Erythroblast (primary cell): ENCODE measurements at regions not wholly inside any gene's neighbourhood (a gene's known extent, or its start where the extent isn't known, plus 50 kb on each side); places are given as distances from the start of the nearest gene placed in this dataset.

Experiments used
- DNase-seq, 2 experiments: peaks; one replicate each; lab custom pipeline; 2025; lab: John Stamatoyannopoulos, UW
- GATA1 ChIP-seq: IDR thresholded peaks from 2 replicates; pipeline ENCODE4 v1.6.1; 2011; ENCODE audit warnings: low read depth, mild to moderate bottlenecking, control low read depth, low read length, moderate library complexity
- POLR2A ChIP-seq: IDR thresholded peaks from 2 replicates; pipeline ENCODE4 v1.6.1; 2011; ENCODE audit warnings: mild to moderate bottlenecking, low read length

GRCh38 chr16:86101137-86101896, 202.4 kb downstream of the IRF8 start:
- no peak for TF ChIP-seq POLR2A
- TF ChIP-seq GATA1, result no peak
- DNase-seq, result no peak

- TF ChIP-seq POLR2A (no peak), GATA1 (no peak)
- no peak for DNase-seq
Measured at GRCh38 chr16:86101897-86102157, 202.9 kb downstream of the IRF8 start.

- DNase-seq, result no peak
- TF ChIP-seq POLR2A, result no peak
Measured at GRCh38 chr16:86103320-86103719, 204.4 kb downstream of the IRF8 start.

GRCh38 chr16:86104537-86105048, 205.6 kb downstream of the IRF8 start:
- DNase-seq, result no peak
- TF ChIP-seq POLR2A, result no peak
- TF ChIP-seq GATA1, result no peak

- TF ChIP-seq POLR2A, result no peak
- no peak for TF ChIP-seq GATA1
- DNase-seq, result peak in 1 of 2 experiments; percentile 11
Measured at GRCh38 chr16:86107215-86107825, 208.4 kb downstream of the IRF8 start.

GRCh38 chr16:86108062-86108461, 209.1 kb downstream of the IRF8 start:
- no peak for TF ChIP-seq POLR2A
- TF ChIP-seq GATA1, result no peak
- DNase-seq, result no peak

- TF ChIP-seq POLR2A (no peak), GATA1 (no peak)
- DNase-seq, result no peak
Measured at GRCh38 chr16:86110134-86110533, 211.2 kb downstream of the IRF8 start.

GRCh38 chr16:86110726-86111125, 211.8 kb downstream of the IRF8 start:
- no peak for DNase-seq
- TF ChIP-seq POLR2A (no peak), GATA1 (no peak)

GRCh38 chr16:86112178-86112577, 213.2 kb downstream of the IRF8 start:
- no peak for TF ChIP-seq GATA1
- TF ChIP-seq POLR2A, result no peak
- DNase-seq, result no peak

- TF ChIP-seq GATA1 (no peak), POLR2A (no peak)
- DNase-seq, result no peak
Measured at GRCh38 chr16:86117235-86117634, 218.3 kb downstream of the IRF8 start.

GRCh38 chr16:86117756-86118155, 218.8 kb downstream of the IRF8 start:
- TF ChIP-seq GATA1 (no peak), POLR2A (no peak)
- DNase-seq, result no peak

GRCh38 chr16:86118467-86119307, 219.7 kb downstream of the IRF8 start:
- TF ChIP-seq GATA1, result no peak

GRCh38 chr16:86120201-86121192, 221.5 kb downstream of the IRF8 start:
- no peak for DNase-seq

More at GRCh38 chr16:86118467-86119307, 219.7 kb downstream of the IRF8 start:
- DNase-seq, result no peak

More at GRCh38 chr16:86120201-86121192, 221.5 kb downstream of the IRF8 start:
- TF ChIP-seq GATA1 (no peak), POLR2A (no peak)
